22Rv1 (cell line): ENCODE measurements at regions not wholly inside any gene's neighbourhood (a gene's known extent, or its start where the extent isn't known, plus 50 kb on each side); places are given as distances from the start of the nearest gene placed in this dataset.

ENCODE experiments used
- H3K27ac ChIP-seq: fragments of 450-650 bp; 2 replicates; pipeline ENCODE4 v1.5.1; 2017
- CTCF ChIP-seq: fragments of 450-650 bp; IDR thresholded peaks from 2 replicates; pipeline ENCODE4 v1.5.1; 2017; ENCODE audit warnings: mild to moderate bottlenecking
- ZFX ChIP-seq: fragments of 450-650 bp; IDR thresholded peaks from 2 replicates; pipeline ENCODE4 v1.6.1; 2017; ENCODE audit warnings: antibody characterized with exemption, borderline replicate concordance

DNA sequence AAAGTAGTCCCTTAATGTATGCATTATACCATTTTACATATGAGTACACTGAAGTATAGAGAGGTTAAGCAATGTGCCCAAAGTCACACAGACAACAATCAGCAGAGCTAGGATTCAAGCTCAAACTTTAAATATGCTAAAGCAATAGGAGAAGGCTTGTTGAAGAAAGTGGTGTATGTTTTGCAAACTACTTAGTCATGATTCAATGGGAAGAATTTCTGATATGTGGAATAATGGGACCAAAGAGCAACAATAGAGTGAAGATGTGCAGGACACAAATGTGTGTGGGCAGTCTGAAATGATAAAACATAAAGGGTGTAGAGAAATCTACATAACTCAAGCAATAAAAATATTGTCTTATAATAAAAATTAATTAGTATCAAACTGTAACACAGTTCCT, 109.0 kb upstream of the ARSJ start:
- TF ChIP-seq CTCF: no peak
- TF ChIP-seq ZFX: no peak
- H3K27ac ChIP-seq: no peak overlapping the region

- TF ChIP-seq ZFX (no peak), CTCF (no peak)
- H3K27ac ChIP-seq: no peak overlapping the region
Measured at GRCh38 chr4:114091546-114091945, 112.1 kb upstream of the ARSJ start.

- H3K27ac ChIP-seq: no peak overlapping the region
- no peak for TF ChIP-seq ZFX
- no peak for TF ChIP-seq CTCF
Measured at GRCh38 chr4:114093221-114093715, 113.8 kb upstream of the ARSJ start.

GRCh38 chr4:114100288-114101031, 121.0 kb upstream of the ARSJ start:
- TF ChIP-seq CTCF: no peak
- TF ChIP-seq ZFX: no peak
- H3K27ac ChIP-seq: no peak overlapping the region

- TF ChIP-seq CTCF (no peak), ZFX (no peak)
- no peak overlapping the region for H3K27ac ChIP-seq
Measured at GRCh38 chr4:114103908-114104307, 124.5 kb upstream of the ARSJ start.

GRCh38 chr4:114108869-114109268, 129.4 kb upstream of the ARSJ start:
- H3K27ac ChIP-seq: no peak overlapping the region
- no peak for TF ChIP-seq CTCF
- no peak for TF ChIP-seq ZFX

DNA sequence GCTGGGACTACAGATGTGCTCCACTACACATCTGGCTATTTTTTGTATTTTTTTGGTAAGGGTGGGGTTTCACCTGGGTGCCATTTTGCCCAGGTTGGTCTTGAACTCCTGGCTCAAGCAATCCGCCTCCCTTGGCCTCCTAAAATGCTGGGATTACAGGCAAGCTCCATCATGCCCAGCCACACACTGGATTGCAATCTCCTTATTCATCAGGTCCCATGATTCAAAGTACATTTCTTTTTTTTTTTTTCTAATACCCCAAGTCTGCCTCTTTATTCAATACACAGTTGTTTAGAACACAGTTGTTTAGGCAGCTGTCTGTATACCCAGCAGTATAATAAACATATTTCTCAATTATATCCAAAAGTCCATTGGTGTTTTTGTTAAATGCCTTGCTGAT, 130.3 kb upstream of the ARSJ start:
- no peak overlapping the region for H3K27ac ChIP-seq
- no peak for TF ChIP-seq ZFX
- TF ChIP-seq CTCF: no peak
